Panc1 (cell line): ENCODE measurements at regions not wholly inside any gene's neighbourhood (a gene's known extent, or its start where the extent isn't known, plus 50 kb on each side); places are given as distances from the start of the nearest gene placed in this dataset.

ENCODE experiments used
- ATAC-seq: fragments of 200-7000 bp; cut with Tn5 transposase; 2 replicates; pipeline ENCODE4 v1.9.1; 2020; ENCODE audit warnings: mild to moderate bottlenecking, moderate library complexity
- BruUV-seq: library from RNA; stranded (reverse); fragments of 400-500 nt; replicated peaks from 2 replicates; lab custom pipeline; 2021; lab: Mats Ljungman, UMichigan
- CTCF ChIA-PET: fragments of 300-600 bp; sonication (Branson Sonifier 250); formaldehyde crosslinking; loops from one replicate; lab custom pipeline; 2022; ENCODE audit warnings: antibody characterized with exemption; lab: Charles Lee
- POLR2A ChIA-PET: fragments of 300-600 bp; sonication (Branson Sonifier 250); formaldehyde crosslinking; loops from one replicate; lab custom pipeline; 2022; ENCODE audit warnings: antibody characterized with exemption; lab: Charles Lee
- DNase-seq: peaks from one replicate; pipeline ENCODE4 v3.0.0-alpha.2; 2010; ENCODE audit warnings: low read depth, low spot score
- H3K27ac ChIP-seq: 2 replicates; pipeline ENCODE4 v1.5.1; 2011; ENCODE audit warnings: mild to moderate bottlenecking, low read length, inconsistent platforms
- H3K27me3 ChIP-seq: fragments of 200-500 bp; sonication (Bioruptor generic); 2 replicates; pipeline ENCODE4 v1.6.0; 2014; ENCODE audit warnings: low read length, inconsistent platforms; ENCODE audit not compliant: control insufficient read depth, insufficient read depth
- H3K36me3 ChIP-seq: fragments of 200-500 bp; sonication (Bioruptor generic); 2 replicates; pipeline ENCODE4 v1.5.1; 2014; ENCODE audit warnings: inconsistent platforms, mild to moderate bottlenecking, low read length, moderate library complexity; ENCODE audit not compliant: control insufficient read depth, insufficient read depth
- H3K4me1 ChIP-seq: 2 replicates; pipeline ENCODE4 v1.5.1; 2011; ENCODE audit warnings: inconsistent platforms, mild to moderate bottlenecking, low read length, moderate library complexity; ENCODE audit not compliant: control insufficient read depth, insufficient read depth
- H3K4me3 ChIP-seq, 2 experiments: 2 replicates each; pipeline ENCODE4 v1.5.1; 2011 to 2012; ENCODE audit warnings: low read depth in 2 of 2, low read length in 2 of 2, mild to moderate bottlenecking in 2 of 2, inconsistent platforms in 1 of 2, moderate library complexity in 1 of 2
- H3K9me3 ChIP-seq: fragments of 200-500 bp; sonication (Bioruptor generic); 2 replicates; pipeline ENCODE4 v1.5.1; 2014; ENCODE audit warnings: low read depth, mild to moderate bottlenecking, inconsistent platforms, low read length, moderate library complexity; ENCODE audit not compliant: control insufficient read depth, insufficient read depth
- CTCF ChIP-seq: fragments of 450-650 bp; IDR thresholded peaks from 2 replicates; pipeline ENCODE4 v1.5.1; 2017; ENCODE audit warnings: mild to moderate bottlenecking
- POLR2AphosphoS5 ChIP-seq: IDR thresholded peaks from 2 replicates; pipeline ENCODE4 v1.6.1; 2012; ENCODE audit warnings: mild to moderate bottlenecking, low read depth, low read length, moderate library complexity
- SIN3A ChIP-seq: IDR thresholded peaks from 2 replicates; pipeline ENCODE4 v1.6.1; 2012; ENCODE audit warnings: low read depth, mild to moderate bottlenecking, low read length, moderate library complexity, borderline replicate concordance; ENCODE audit not compliant: insufficient read depth
- TCF7L2 ChIP-seq: IDR thresholded peaks from 2 replicates; pipeline ENCODE4 v1.6.1; 2011; ENCODE audit warnings: mild to moderate bottlenecking, low read depth, low read length, inconsistent platforms
- in situ Hi-C: cut with HindIII; loops from 2 replicates; pipeline ENCODE4 v1.10.0; 2016; ENCODE audit warnings: low sequenced_read_pairs, low pct_unique_long_range_greater_than_20kb
- intact Hi-C: fragments of 100-400 bp; cut with micrococcal nuclease; formaldehyde crosslinking; loops from one replicate; pipeline ENCODE4 v1.10.0; 2022; ENCODE audit not compliant: unreplicated experiment
- TF ChIP-seq, protein P1 (sequence below), 2 experiments: IDR thresholded peaks; 2 replicates each; pipeline ENCODE4 v1.6.1; 2011 to 2012; ENCODE audit warnings: low read depth in 2 of 2, control low read depth in 1 of 2, low read length in 1 of 2, mild to moderate bottlenecking in 1 of 2, moderate library complexity in 1 of 2; ENCODE audit not compliant: insufficient read depth in 1 of 2

DNA sequence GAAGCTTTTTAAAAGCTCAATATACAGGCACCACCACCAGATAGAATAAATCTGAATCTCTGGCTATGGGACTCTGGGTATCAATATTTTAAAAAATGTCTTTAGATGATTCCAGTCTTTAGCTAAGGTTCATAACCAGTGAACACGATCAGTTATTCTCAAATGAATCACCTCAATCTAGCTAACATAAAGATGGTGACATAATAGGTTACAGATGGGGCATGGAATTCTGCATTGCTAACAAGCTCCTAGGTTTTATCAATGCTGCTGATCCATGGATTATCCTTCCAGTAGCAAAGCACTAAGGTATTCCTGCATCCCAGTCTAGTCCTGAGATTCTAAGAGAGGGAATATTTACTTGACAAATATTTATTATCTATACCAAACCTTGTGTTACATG, 415.5 kb upstream of the CDH11 start:
- TF ChIP-seq POLR2AphosphoS5 (no peak), TCF7L2 (no peak), CTCF (no peak), SIN3A (no peak)
- TF ChIP-seq, protein P1, sequence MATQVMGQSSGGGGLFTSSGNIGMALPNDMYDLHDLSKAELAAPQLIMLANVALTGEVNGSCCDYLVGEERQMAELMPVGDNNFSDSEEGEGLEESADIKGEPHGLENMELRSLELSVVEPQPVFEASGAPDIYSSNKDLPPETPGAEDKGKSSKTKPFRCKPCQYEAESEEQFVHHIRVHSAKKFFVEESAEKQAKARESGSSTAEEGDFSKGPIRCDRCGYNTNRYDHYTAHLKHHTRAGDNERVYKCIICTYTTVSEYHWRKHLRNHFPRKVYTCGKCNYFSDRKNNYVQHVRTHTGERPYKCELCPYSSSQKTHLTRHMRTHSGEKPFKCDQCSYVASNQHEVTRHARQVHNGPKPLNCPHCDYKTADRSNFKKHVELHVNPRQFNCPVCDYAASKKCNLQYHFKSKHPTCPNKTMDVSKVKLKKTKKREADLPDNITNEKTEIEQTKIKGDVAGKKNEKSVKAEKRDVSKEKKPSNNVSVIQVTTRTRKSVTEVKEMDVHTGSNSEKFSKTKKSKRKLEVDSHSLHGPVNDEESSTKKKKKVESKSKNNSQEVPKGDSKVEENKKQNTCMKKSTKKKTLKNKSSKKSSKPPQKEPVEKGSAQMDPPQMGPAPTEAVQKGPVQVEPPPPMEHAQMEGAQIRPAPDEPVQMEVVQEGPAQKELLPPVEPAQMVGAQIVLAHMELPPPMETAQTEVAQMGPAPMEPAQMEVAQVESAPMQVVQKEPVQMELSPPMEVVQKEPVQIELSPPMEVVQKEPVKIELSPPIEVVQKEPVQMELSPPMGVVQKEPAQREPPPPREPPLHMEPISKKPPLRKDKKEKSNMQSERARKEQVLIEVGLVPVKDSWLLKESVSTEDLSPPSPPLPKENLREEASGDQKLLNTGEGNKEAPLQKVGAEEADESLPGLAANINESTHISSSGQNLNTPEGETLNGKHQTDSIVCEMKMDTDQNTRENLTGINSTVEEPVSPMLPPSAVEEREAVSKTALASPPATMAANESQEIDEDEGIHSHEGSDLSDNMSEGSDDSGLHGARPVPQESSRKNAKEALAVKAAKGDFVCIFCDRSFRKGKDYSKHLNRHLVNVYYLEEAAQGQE (IDR thresholded peaks at IDR 0.05; ENCODE audit: insufficient read depth in 1 of 2, low read depth in 2 of 2, low read length in 1 of 2), result no peak
- no peak for DNase-seq
- ATAC-seq, result no peak
- BruUV-seq, result no TSS peak
- Histone ChIP-seq H3K36me3 (no peaks in the 10 kb centered on the region), H3K4me1 (no peaks in the 10 kb centered on the region), H3K4me3 (no peak overlapping the region), H3K9me3 (no peaks in the 10 kb centered on the region), H3K27ac (no peak overlapping the region), H3K27me3 (no peaks in the 10 kb centered on the region)
- ChIA-PET POLR2A (no interaction called here), CTCF (no interaction called here)
- intact Hi-C loops, result no loop called here
- in situ Hi-C loops, result no loop called here

DNA sequence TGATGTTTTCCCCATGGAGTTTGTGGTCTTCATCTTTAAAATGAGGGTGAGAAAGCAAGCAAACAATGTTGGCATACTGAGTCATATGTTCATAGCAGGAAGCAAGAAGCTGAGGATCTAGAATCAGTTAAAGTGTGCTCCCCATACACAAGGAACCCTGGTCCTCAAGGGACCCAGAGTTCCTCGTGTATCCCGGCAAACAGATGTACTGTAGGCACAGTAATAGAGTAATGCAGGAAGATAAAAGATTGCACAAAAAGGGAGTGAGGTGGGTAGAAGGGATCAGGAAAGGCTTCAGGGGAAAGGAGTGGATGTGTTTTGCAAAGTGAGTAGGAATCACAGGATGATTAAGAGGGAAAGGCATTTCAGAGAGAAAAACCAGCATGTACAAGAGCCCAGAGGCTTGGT, 412.3 kb upstream of the CDH11 start:
- DNase-seq, result no peak
- TF ChIP-seq TCF7L2, result no peak
- no peak for TF ChIP-seq CTCF
- TF ChIP-seq, protein P1 (IDR thresholded peaks at IDR 0.05; ENCODE audit: insufficient read depth in 1 of 2, low read depth in 2 of 2, low read length in 1 of 2), result no peak
- no peak for TF ChIP-seq POLR2AphosphoS5
- no peak for TF ChIP-seq SIN3A
- H3K27me3 ChIP-seq, result no peaks in the 10 kb centered on the region
- H3K36me3 ChIP-seq, result no peaks in the 10 kb centered on the region
- no peak overlapping the region for H3K4me3 ChIP-seq
- ChIA-PET CTCF (no interaction called here), POLR2A (no interaction called here)
- in situ Hi-C loops (no loop called here), intact Hi-C loops (no loop called here)
- no peak overlapping the region for H3K27ac ChIP-seq
- no peak for ATAC-seq
- no TSS peak for BruUV-seq
- no peaks in the 10 kb centered on the region for H3K9me3 ChIP-seq
- no peaks in the 10 kb centered on the region for H3K4me1 ChIP-seq
